IMR-90 (cell line): ENCODE measurements at regions not wholly inside any gene's neighbourhood (a gene's known extent, or its start where the extent isn't known, plus 50 kb on each side); places are given as distances from the start of the nearest gene placed in this dataset.

Experiments used
- BHLHE40 ChIP-seq: fragments of 150-350 bp; IDR thresholded peaks from 2 replicates; pipeline ENCODE4 v1.6.1; 2016; ENCODE audit warnings: mild to moderate bottlenecking, low read depth, low read length
- MAZ ChIP-seq: IDR thresholded peaks from 2 replicates; pipeline ENCODE4 v1.6.1; 2012; ENCODE audit warnings: low read depth, mild to moderate bottlenecking, low read length, improper control_type of control experiment, moderate library complexity, borderline replicate concordance
- POLR2A ChIP-seq: IDR thresholded peaks from 2 replicates; pipeline ENCODE4 v1.6.1; 2012; ENCODE audit warnings: mild to moderate bottlenecking, low read depth, low read length
- RAD21 ChIP-seq: IDR thresholded peaks from 2 replicates; pipeline ENCODE4 v1.6.1; 2012; ENCODE audit warnings: low read length, improper control_type of control experiment
- RCOR1 ChIP-seq: IDR thresholded peaks from 2 replicates; pipeline ENCODE4 v1.6.1; 2012; ENCODE audit warnings: mild to moderate bottlenecking, low read length, improper control_type of control experiment; ENCODE audit not compliant: insufficient replicate concordance
- RFX5 ChIP-seq: IDR thresholded peaks from 2 replicates; pipeline ENCODE4 v1.8.0; 2012; ENCODE audit warnings: low read depth, mild to moderate bottlenecking, low read length, moderate library complexity
- SMC3 ChIP-seq: fragments of 150-350 bp; IDR thresholded peaks from 2 replicates; pipeline ENCODE4 v1.6.1; 2016; ENCODE audit warnings: low read depth, mild to moderate bottlenecking, antibody characterized with exemption, low read length, moderate library complexity
- TF ChIP-seq, protein P1 (sequence below): conservative IDR thresholded peaks from 2 replicates; pipeline ENCODE4 v1.5.1; 2012; ENCODE audit warnings: mild to moderate bottlenecking, low read depth, low read length, improper control_type of control experiment
- TF ChIP-seq, protein P2 (sequence below): fragments of 150-350 bp; IDR thresholded peaks from 2 replicates; pipeline ENCODE4 v1.6.1; 2017; ENCODE audit warnings: mild to moderate bottlenecking, antibody characterized with exemption, low read length, low read depth
- TF ChIP-seq, protein P3 (sequence below): fragments of 150-350 bp; IDR thresholded peaks from 2 replicates; pipeline ENCODE4 v1.6.1; 2016; ENCODE audit warnings: low read depth, mild to moderate bottlenecking, low read length, moderate library complexity, borderline replicate concordance

DNA sequence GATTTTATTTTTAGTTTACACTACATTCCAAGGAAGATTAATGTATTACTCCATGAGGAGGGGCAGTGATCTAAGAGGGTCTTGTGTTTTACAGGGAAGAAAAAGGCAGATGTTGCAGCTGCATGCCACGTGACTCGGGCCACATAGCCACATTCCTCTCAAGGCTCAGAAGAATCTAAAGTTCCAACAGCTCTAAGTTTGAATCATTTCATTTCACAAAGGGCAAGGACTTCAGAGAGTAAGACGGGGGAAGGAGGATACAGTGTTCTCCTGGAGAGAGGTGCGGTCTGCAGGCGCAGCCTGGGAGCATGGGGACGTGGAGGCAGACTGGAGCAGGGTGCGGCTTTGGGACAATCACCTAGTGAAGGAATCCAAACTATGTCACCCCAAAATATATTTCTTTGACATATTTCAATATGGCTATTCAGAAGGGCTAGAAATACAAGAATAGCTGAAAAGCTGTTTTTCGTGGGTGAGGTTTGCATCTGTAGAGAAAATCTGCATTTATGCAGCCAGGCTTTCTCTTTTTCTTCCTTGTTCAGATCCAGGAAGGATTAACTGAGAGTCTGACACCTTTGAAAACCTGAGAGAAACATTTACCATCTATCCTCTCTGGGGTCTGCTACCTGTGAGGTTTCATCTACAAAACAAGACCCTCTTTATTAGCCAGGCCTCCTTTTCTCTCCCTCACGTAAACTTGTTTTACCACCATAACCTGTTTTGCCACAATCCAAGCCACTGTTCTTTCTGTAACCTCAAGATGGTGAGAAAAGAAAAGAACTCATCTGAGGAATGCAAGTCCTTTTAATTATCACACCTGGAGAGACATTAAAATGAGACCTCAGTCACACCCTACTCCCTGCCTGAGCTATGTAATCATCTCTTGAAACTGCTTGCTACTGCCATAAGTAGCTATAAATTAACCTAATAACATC lies 165.1 kb upstream of the NDUFV2 start:
- no peak for TF ChIP-seq RFX5
- TF ChIP-seq, protein P1, sequence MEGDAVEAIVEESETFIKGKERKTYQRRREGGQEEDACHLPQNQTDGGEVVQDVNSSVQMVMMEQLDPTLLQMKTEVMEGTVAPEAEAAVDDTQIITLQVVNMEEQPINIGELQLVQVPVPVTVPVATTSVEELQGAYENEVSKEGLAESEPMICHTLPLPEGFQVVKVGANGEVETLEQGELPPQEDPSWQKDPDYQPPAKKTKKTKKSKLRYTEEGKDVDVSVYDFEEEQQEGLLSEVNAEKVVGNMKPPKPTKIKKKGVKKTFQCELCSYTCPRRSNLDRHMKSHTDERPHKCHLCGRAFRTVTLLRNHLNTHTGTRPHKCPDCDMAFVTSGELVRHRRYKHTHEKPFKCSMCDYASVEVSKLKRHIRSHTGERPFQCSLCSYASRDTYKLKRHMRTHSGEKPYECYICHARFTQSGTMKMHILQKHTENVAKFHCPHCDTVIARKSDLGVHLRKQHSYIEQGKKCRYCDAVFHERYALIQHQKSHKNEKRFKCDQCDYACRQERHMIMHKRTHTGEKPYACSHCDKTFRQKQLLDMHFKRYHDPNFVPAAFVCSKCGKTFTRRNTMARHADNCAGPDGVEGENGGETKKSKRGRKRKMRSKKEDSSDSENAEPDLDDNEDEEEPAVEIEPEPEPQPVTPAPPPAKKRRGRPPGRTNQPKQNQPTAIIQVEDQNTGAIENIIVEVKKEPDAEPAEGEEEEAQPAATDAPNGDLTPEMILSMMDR: no peak
- TF ChIP-seq, protein P2, sequence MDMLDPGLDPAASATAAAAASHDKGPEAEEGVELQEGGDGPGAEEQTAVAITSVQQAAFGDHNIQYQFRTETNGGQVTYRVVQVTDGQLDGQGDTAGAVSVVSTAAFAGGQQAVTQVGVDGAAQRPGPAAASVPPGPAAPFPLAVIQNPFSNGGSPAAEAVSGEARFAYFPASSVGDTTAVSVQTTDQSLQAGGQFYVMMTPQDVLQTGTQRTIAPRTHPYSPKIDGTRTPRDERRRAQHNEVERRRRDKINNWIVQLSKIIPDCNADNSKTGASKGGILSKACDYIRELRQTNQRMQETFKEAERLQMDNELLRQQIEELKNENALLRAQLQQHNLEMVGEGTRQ: peak; percentile 73; the same call in 1 of the 2 replicates
- TF ChIP-seq RAD21: no peak
- no peak for TF ChIP-seq SMC3
- TF ChIP-seq, protein P3, sequence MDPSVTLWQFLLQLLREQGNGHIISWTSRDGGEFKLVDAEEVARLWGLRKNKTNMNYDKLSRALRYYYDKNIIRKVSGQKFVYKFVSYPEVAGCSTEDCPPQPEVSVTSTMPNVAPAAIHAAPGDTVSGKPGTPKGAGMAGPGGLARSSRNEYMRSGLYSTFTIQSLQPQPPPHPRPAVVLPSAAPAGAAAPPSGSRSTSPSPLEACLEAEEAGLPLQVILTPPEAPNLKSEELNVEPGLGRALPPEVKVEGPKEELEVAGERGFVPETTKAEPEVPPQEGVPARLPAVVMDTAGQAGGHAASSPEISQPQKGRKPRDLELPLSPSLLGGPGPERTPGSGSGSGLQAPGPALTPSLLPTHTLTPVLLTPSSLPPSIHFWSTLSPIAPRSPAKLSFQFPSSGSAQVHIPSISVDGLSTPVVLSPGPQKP: no peak
- no peak for TF ChIP-seq POLR2A
- no peak for TF ChIP-seq RCOR1
- TF ChIP-seq BHLHE40: no peak
- no peak for TF ChIP-seq MAZ
